Endothelial cell of umbilical vein (primary cell): ENCODE measurements at regions not wholly inside any gene's neighbourhood (a gene's known extent, or its start where the extent isn't known, plus 50 kb on each side); places are given as distances from the start of the nearest gene placed in this dataset.

Source experiments
- BruUV-seq: library from RNA; stranded (reverse); fragments of 400-500 nt; replicated peaks from 2 replicates; lab custom pipeline; 2021; lab: Mats Ljungman, UMichigan
- CTCF ChIA-PET: fragments of 300-600, 350-600 bp; sonication (Branson Sonifier 250); formaldehyde crosslinking; loops from one replicate; lab custom pipeline; 2021; ENCODE audit warnings: antibody characterized with exemption, inconsistent platforms; lab: Charles Lee
- POLR2A ChIA-PET: fragments of 300-600, 350-600 bp; sonication (Branson Sonifier 250); formaldehyde crosslinking; loops from one replicate; lab custom pipeline; 2021; ENCODE audit warnings: antibody characterized with exemption, inconsistent platforms; lab: Charles Lee
- DNase-seq: peaks from one replicate; pipeline ENCODE4 v3.0.0-alpha.2; 2011; ENCODE audit warnings: low read depth, low spot score
- FAIRE-seq: peaks from 2 replicates; lab custom pipeline; 2011; peaks lifted over from hg19 to GRCh38; lab: Jason Lieb, UNC
- H2AFZ ChIP-seq: 2 replicates; pipeline ENCODE4 v1.6.0; 2012; ENCODE audit warnings: low read depth, low read length, control low read depth, inconsistent platforms
- H3K27ac ChIP-seq: 2 replicates; pipeline ENCODE4 v1.5.1; 2011; ENCODE audit warnings: low read depth, mild to moderate bottlenecking, control low read depth, low read length, moderate library complexity; ENCODE audit not compliant: insufficient read depth
- H3K27me3 ChIP-seq, 2 experiments: 2 replicates each; pipeline versions ENCODE4 v1.6.0 to v1.6.1; 2011; ENCODE audit warnings: low read length in 2 of 2, mixed read lengths in 1 of 2; ENCODE audit not compliant: control insufficient read depth in 2 of 2, insufficient read depth in 2 of 2
- H3K36me3 ChIP-seq, 2 experiments: 2 replicates in 1 of 2; 3 replicates in 1 of 2; pipeline ENCODE4 v1.5.1; 2011; ENCODE audit warnings: low read length in 2 of 2, mild to moderate bottlenecking in 1 of 2, moderate library complexity in 1 of 2; ENCODE audit not compliant: control insufficient read depth in 2 of 2, insufficient read depth in 2 of 2; ENCODE audit errors: extremely low read depth in 1 of 2
- H3K4me1 ChIP-seq: 3 replicates; pipeline ENCODE4 v1.5.1; 2011; ENCODE audit warnings: mild to moderate bottlenecking, low read length; ENCODE audit not compliant: control insufficient read depth, insufficient read depth; ENCODE audit errors: extremely low read depth
- H3K4me2 ChIP-seq: 2 replicates; pipeline ENCODE4 v1.6.1; 2011; ENCODE audit warnings: low read length, control low read depth, mixed read lengths; ENCODE audit not compliant: insufficient read depth
- H3K4me3 ChIP-seq, 3 experiments: fragments of 200-600 bp in 1 of 3; sonication (generic), shearing (Covaris generic) in 1 of 3; replicated peaks in 1 of 3; 2 replicates each; pipeline ENCODE4 v1.5.1; 2011 to 2016; ENCODE audit warnings: control low read depth in 3 of 3, low read length in 3 of 3, mild to moderate bottlenecking in 2 of 3, inconsistent platforms in 1 of 3, low read depth in 1 of 3, moderate library complexity in 1 of 3; ENCODE audit not compliant: insufficient read depth in 1 of 3
- H3K79me2 ChIP-seq: 2 replicates; pipeline ENCODE4 v1.6.0; 2012; ENCODE audit warnings: low read length, inconsistent platforms; ENCODE audit not compliant: control insufficient read depth, insufficient read depth
- H3K9ac ChIP-seq: replicated peaks from 2 replicates; pipeline ENCODE3; 2011; ENCODE audit warnings: low read length, control low read depth; ENCODE audit not compliant: insufficient read depth; ENCODE audit errors: extremely low read depth
- H3K9me1 ChIP-seq: replicated peaks from 3 replicates; pipeline ENCODE4 v1.6.0; 2011; ENCODE audit warnings: mild to moderate bottlenecking, low read length; ENCODE audit not compliant: control insufficient read depth, insufficient read depth; ENCODE audit errors: extremely low read depth
- H3K9me3 ChIP-seq: replicated peaks from 2 replicates; pipeline ENCODE4 v1.5.1; 2012; ENCODE audit warnings: low read length, inconsistent platforms; ENCODE audit not compliant: control insufficient read depth, insufficient read depth
- H4K20me1 ChIP-seq: replicated peaks from 2 replicates; pipeline ENCODE3; 2011; ENCODE audit warnings: mild to moderate bottlenecking, low read length; ENCODE audit not compliant: control insufficient read depth, insufficient read depth; ENCODE audit errors: extremely low read depth
- EZH2 ChIP-seq: IDR thresholded peaks from 2 replicates; pipeline ENCODE4 v1.6.1; 2012; ENCODE audit warnings: borderline replicate concordance, low read depth, mild to moderate bottlenecking, moderate library complexity, low read length, inconsistent platforms; ENCODE audit not compliant: severe bottlenecking
- FOS ChIP-seq: IDR thresholded peaks from 2 replicates; pipeline ENCODE4 v1.6.1; 2011; ENCODE audit warnings: mild to moderate bottlenecking, low read length, moderate library complexity, borderline replicate concordance; ENCODE audit not compliant: insufficient read depth
- GATA2 ChIP-seq: IDR thresholded peaks from 2 replicates; pipeline ENCODE4 v1.7.0; 2011; ENCODE audit warnings: low read depth, mild to moderate bottlenecking, moderate library complexity, mixed read lengths, low read length; ENCODE audit not compliant: insufficient read length, insufficient read depth
- JUN ChIP-seq: IDR thresholded peaks from 2 replicates; pipeline ENCODE4 v1.6.1; 2011; ENCODE audit warnings: borderline replicate concordance, low read depth; ENCODE audit not compliant: insufficient read length, insufficient read depth
- MAX ChIP-seq: IDR thresholded peaks from 2 replicates; pipeline ENCODE4 v1.6.1; 2011; ENCODE audit not compliant: insufficient read depth, insufficient read length
- MYC ChIP-seq: IDR thresholded peaks from one replicate; pipeline ENCODE4 v1.6.1; 2011; ENCODE audit warnings: mild to moderate bottlenecking, low read depth, low read length
- POLR2A ChIP-seq: IDR thresholded peaks from 2 replicates; pipeline ENCODE4 v1.6.1; 2012; ENCODE audit warnings: low read depth, mild to moderate bottlenecking, control low read depth, low read length
- POLR2AphosphoS5 ChIP-seq: IDR thresholded peaks from 2 replicates; pipeline ENCODE4 v1.6.1; 2012; ENCODE audit warnings: low read depth, mild to moderate bottlenecking, control low read depth, low read length, moderate library complexity; ENCODE audit not compliant: insufficient read depth
- dilution Hi-C: fragments of 300-500 bp; cut with MboI; formaldehyde crosslinking; loops from one replicate; pipeline ENCODE4 v1.15.0; 2019; ENCODE audit warnings: low sequenced_read_pairs; ENCODE audit not compliant: extremely low pct_ligation_motif_present
- intact Hi-C: fragments of 100-400 bp; cut with micrococcal nuclease; formaldehyde crosslinking; loops from one replicate; pipeline ENCODE4 v1.10.0; 2022
- TF ChIP-seq, protein P1 (sequence below), 2 donors: IDR thresholded peaks; 1 replicate in 1 of 2; 2 replicates in 1 of 2; pipeline ENCODE4 v1.5.1; 2011; ENCODE audit warnings: low read length in 2 of 2, mild to moderate bottlenecking in 2 of 2, moderate library complexity in 2 of 2, control low read depth in 1 of 2, inconsistent platforms in 1 of 2, low read depth in 1 of 2; ENCODE audit not compliant: insufficient read depth in 1 of 2; ENCODE audit errors: extremely low read depth in 1 of 2

DNA sequence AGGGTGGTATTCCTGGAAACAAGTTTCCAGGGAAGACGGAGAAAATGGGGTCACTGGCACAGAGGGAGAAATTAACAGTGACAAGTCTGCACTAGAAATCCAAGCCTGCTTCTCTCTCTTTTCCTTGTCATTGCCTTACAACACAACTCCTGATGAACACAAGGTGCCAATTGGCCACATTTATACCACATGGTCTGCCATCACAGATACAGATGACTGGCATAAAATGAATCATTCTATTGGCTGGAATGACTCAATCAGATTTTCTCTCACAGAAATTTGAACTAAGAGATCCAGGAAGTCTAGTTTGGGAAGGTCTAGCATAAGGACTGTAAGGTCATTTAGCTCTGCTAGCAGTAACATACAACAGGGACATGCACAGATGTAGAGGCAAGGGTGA is 190.3 kb downstream of the LINC00237 start:
- H2AFZ ChIP-seq, result no peak overlapping the region
- intact Hi-C loops, result no loop called here
- CTCF ChIA-PET, result no interaction called here
- H3K9ac ChIP-seq, result no peak overlapping the region
- no peaks in the 10 kb centered on the region for H3K27me3 ChIP-seq
- H3K4me2 ChIP-seq, result no peak overlapping the region
- dilution Hi-C loops, result no loop called here
- H3K4me1 ChIP-seq, result no peaks in the 10 kb centered on the region
- FAIRE-seq (no peak), DNase-seq (no peak)
- TF ChIP-seq POLR2AphosphoS5 (no peak), FOS (no peak), MAX (no peak), MYC (no peak), EZH2 (no peak), POLR2A (no peak), JUN (no peak), GATA2 (no peak)
- TF ChIP-seq, protein P1, sequence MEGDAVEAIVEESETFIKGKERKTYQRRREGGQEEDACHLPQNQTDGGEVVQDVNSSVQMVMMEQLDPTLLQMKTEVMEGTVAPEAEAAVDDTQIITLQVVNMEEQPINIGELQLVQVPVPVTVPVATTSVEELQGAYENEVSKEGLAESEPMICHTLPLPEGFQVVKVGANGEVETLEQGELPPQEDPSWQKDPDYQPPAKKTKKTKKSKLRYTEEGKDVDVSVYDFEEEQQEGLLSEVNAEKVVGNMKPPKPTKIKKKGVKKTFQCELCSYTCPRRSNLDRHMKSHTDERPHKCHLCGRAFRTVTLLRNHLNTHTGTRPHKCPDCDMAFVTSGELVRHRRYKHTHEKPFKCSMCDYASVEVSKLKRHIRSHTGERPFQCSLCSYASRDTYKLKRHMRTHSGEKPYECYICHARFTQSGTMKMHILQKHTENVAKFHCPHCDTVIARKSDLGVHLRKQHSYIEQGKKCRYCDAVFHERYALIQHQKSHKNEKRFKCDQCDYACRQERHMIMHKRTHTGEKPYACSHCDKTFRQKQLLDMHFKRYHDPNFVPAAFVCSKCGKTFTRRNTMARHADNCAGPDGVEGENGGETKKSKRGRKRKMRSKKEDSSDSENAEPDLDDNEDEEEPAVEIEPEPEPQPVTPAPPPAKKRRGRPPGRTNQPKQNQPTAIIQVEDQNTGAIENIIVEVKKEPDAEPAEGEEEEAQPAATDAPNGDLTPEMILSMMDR (IDR thresholded peaks at IDR 0.05; ENCODE audit: extremely low read depth in 1 of 2, insufficient read depth in 1 of 2, low read depth in 1 of 2, low read length in 2 of 2), result no peak
- POLR2A ChIA-PET, result no interaction called here
- no peaks in the 10 kb centered on the region for H3K9me1 ChIP-seq
- H3K9me3 ChIP-seq, result no peaks in the 10 kb centered on the region
- H3K27ac ChIP-seq, result no peak overlapping the region
- no TSS peak for BruUV-seq
- H4K20me1 ChIP-seq, result no peaks in the 10 kb centered on the region
- H3K79me2 ChIP-seq, result no peaks in the 10 kb centered on the region
- no peaks in the 10 kb centered on the region for H3K36me3 ChIP-seq
- H3K4me3 ChIP-seq, result no peak overlapping the region
